ENCODE measurements at regions not wholly inside any gene's neighbourhood (a gene's known extent, or its start where the extent isn't known, plus 50 kb on each side); places are given as distances from the start of the nearest gene placed in this dataset.

DNA sequence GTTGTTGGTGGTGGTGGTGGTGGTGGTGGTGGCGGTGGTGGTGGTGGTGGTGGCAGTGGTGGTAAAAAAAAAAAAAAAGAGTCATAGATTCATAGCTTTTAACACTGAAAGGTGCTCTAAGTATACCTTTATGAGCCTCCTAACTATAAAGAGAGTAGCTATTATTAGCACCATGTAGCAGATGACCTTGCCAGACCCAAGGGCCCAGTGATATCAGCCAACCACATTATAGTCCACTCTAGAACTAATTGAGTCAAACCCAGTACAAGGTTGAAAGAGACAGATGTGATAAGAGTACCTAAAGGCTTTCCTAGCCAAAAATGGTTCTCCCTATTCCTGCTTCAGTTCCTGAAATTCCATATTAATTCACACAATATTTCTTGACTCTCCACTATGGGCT is 245.3 kb downstream of the HACE1 start:
- DNase-seq (ENCODE audit: low read depth) = no peak
- no peak for TF ChIP-seq CTCF (IDR thresholded peaks at IDR 0.05; ENCODE audit: insufficient read depth, low read length)
- H3K4me3 ChIP-seq (ENCODE audit: low read depth, low read length) = no peak overlapping the region

DNA sequence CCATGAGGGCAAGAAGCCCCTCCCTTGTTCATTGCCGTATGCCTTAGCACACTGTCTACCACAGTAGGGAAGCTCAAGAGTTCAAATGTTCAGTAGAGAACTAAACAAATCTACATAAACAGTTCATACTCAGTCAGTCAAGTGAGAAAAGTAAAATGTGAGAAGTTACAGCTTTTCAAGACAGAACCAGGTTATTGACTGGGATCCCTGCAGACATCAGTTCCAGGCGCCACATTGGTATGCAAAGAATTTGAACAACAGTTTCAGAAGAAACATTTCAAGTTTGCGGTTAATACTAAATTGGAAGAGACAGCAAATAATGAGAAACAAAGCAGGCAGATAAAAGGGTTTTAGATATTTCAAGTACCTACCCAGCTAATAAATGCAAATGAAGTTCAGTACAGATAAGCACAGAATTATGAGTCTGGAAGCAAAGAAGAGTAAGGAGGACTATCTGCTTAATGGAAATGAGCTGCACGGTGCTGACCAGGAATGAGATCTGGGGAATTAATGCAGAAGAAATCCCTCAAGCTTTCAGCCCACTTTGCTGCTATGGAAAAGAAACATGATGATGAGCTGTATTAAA is 246.2 kb downstream of the HACE1 start:
- no peak for TF ChIP-seq CTCF (IDR thresholded peaks at IDR 0.05; ENCODE audit: insufficient read depth, low read length)
- no peak overlapping the region for H3K4me3 ChIP-seq (ENCODE audit: low read depth, low read length)
- no peak for DNase-seq (ENCODE audit: low read depth)

GRCh38 chr6:104612541-104612940 is 247.2 kb downstream of the HACE1 start:
- TF ChIP-seq CTCF (IDR thresholded peaks at IDR 0.05; ENCODE audit: insufficient read depth, low read length) = no peak
- DNase-seq (ENCODE audit: low read depth) = no peak
- no peak overlapping the region for H3K4me3 ChIP-seq (ENCODE audit: low read depth, low read length)

- no peak for TF ChIP-seq CTCF (IDR thresholded peaks at IDR 0.05; ENCODE audit: insufficient read depth, low read length)
- no peak for DNase-seq (ENCODE audit: low read depth)
- no peak overlapping the region for H3K4me3 ChIP-seq (ENCODE audit: low read depth, low read length)
Observed at GRCh38 chr6:104608101-104608500, 251.6 kb downstream of the HACE1 start.

DNA sequence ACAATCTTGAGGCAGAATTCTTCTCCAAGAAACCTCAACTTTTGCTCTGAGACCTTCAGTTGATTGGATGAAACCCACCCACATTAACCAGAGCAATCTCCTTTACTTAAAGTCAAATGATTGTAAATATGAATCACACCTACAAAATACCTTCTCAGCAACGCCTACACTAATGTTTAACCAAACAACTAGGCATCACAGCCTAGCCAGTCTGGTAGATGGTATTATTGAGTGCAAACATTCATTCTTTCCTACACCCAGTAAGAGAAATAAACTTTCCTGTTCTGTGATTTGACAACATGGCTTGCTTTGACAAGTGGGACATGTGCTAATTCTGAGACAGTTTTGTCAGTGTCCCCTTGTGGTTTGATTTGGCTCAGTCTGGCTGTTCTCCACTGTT is 252.2 kb downstream of the HACE1 start:
- H3K4me3 ChIP-seq (ENCODE audit: low read depth, low read length) = no peak overlapping the region
- no peak for DNase-seq (ENCODE audit: low read depth)
- no peak for TF ChIP-seq CTCF (IDR thresholded peaks at IDR 0.05; ENCODE audit: insufficient read depth, low read length)

DNA sequence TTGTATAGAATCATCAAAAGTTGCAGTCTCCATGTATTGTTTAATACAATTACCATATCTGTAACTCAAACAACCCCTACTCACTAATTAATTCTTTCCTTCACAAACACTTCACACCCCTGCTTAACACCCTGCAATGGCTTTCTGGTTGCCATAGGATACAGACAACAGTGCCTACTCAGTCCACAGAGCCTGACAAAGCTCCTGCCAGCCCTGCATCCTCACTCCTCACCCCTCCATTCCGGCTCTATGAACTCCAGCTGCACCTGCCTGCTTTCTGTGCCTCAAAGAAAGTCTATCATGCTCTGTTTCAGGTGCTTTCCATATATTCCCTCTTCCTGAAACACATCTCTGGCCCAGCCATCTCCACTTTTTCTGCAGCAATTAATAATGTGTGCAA is 253.4 kb downstream of the HACE1 start:
- no peak overlapping the region for H3K4me3 ChIP-seq (ENCODE audit: low read depth, low read length)
- TF ChIP-seq CTCF (IDR thresholded peaks at IDR 0.05; ENCODE audit: insufficient read depth, low read length) = no peak
- DNase-seq (ENCODE audit: low read depth) = no peak

DNA sequence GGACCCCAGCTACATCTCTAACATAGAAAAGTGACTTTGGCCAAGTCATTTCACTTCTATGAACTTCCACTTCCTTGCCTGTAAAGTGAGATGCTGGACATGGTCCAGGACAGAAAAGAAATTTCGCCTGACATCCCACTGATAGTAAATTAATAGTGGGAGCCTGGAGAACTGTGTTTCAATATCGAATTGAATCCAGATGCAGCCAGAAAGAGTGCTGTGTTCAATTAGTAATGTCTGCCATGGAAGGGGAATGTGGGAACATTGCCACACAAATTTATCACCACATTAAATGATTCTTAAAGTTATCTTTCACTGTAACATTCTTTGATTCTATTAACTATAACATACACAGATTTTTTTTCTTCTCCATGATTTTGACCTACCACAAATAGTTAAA is 255.0 kb downstream of the HACE1 start:
- TF ChIP-seq CTCF (IDR thresholded peaks at IDR 0.05; ENCODE audit: insufficient read depth, low read length) = no peak
- H3K4me3 ChIP-seq (ENCODE audit: low read depth, low read length) = no peak overlapping the region
- DNase-seq (ENCODE audit: low read depth) = no peak
